ENCODE measurements at regions not wholly inside any gene's neighbourhood (a gene's known extent, or its start where the extent isn't known, plus 50 kb on each side); places are given as distances from the start of the nearest gene placed in this dataset.

GRCh38 chr21:28805885-28806284 is 186.8 kb downstream of the LTN1 start:
- TF ChIP-seq CTCF (IDR thresholded peaks at IDR 0.05; ENCODE audit: poor library complexity), result no peak
- TF ChIP-seq EZH2 (IDR thresholded peaks at IDR 0.05; ENCODE audit: borderline replicate concordance), result no peak
- no peak for TF ChIP-seq EZH2phosphoT487 (IDR thresholded peaks at IDR 0.05; ENCODE audit: low read depth, severe bottlenecking, unreplicated experiment)
